Mesenchymal stem cell (in vitro differentiated cells and primary cell): ENCODE measurements at regions not wholly inside any gene's neighbourhood (a gene's known extent, or its start where the extent isn't known, plus 50 kb on each side); places are given as distances from the start of the nearest gene placed in this dataset.
"Not testable (repeated sequence)": the region's sequence is repeated elsewhere in the genome, so short reads cannot be mapped to it uniquely, and the experiment has no call there.

Source experiments
- DNase-seq: peaks from one replicate; pipeline ENCODE4 v3.0.0-alpha.2; 2013
- H2AFZ ChIP-seq: one replicate; pipeline ENCODE4 v1.6.1; 2013; ENCODE audit warnings: low read depth, mild to moderate bottlenecking, control low read depth, inconsistent platforms, low read length, moderate library complexity
- H2AK5ac ChIP-seq: 2 replicates; pipeline ENCODE4 v1.6.1; 2013; ENCODE audit warnings: low read length, moderate library complexity, mild to moderate bottlenecking, inconsistent platforms; ENCODE audit not compliant: severe bottlenecking
- H2BK120ac ChIP-seq: one replicate; pipeline ENCODE4 v1.6.1; 2013; ENCODE audit warnings: low read depth, mild to moderate bottlenecking, inconsistent platforms, low read length, moderate library complexity
- H2BK12ac ChIP-seq, 2 experiments: one replicate each; pipeline ENCODE4 v1.6.1; 2013; ENCODE audit warnings: inconsistent platforms in 2 of 2, low read length in 2 of 2, mild to moderate bottlenecking in 2 of 2, moderate library complexity in 2 of 2, control low read depth in 1 of 2
- H2BK15ac ChIP-seq: one replicate; pipeline ENCODE4 v1.6.1; 2013; ENCODE audit warnings: mild to moderate bottlenecking, low read depth, inconsistent platforms; ENCODE audit not compliant: poor library complexity, severe bottlenecking
- H2BK5ac ChIP-seq: 2 replicates; pipeline ENCODE4 v1.6.1; 2013; ENCODE audit warnings: low read depth, mild to moderate bottlenecking, low read length, control low read depth, inconsistent platforms; ENCODE audit not compliant: poor library complexity, severe bottlenecking
- H3K14ac ChIP-seq, 2 experiments: one replicate each; pipeline ENCODE4 v1.6.1; 2013; ENCODE audit warnings: inconsistent platforms in 2 of 2, low read length in 2 of 2, control low read depth in 1 of 2, mild to moderate bottlenecking in 1 of 2, moderate library complexity in 1 of 2
- H3K18ac ChIP-seq, 2 experiments: one replicate each; pipeline ENCODE4 v1.6.1; 2013; ENCODE audit warnings: inconsistent platforms in 2 of 2, low read length in 2 of 2, control low read depth in 1 of 2, low read depth in 1 of 2, mild to moderate bottlenecking in 1 of 2
- H3K23ac ChIP-seq, 2 experiments: one replicate each; pipeline ENCODE4 v1.6.1; 2013; ENCODE audit warnings: inconsistent platforms in 2 of 2, low read length in 2 of 2, mild to moderate bottlenecking in 2 of 2, moderate library complexity in 2 of 2, control low read depth in 1 of 2
- H3K27ac ChIP-seq: 2 replicates; pipeline ENCODE4 v1.5.1; 2013; ENCODE audit warnings: mild to moderate bottlenecking, moderate library complexity, low read length, control low read depth, inconsistent platforms; ENCODE audit not compliant: poor library complexity, severe bottlenecking
- H3K27me3 ChIP-seq, 2 experiments: 2 replicates each; pipeline versions ENCODE4 v1.6.1 to v1.7.0; 2013; ENCODE audit warnings: low read length in 2 of 2, mild to moderate bottlenecking in 2 of 2, moderate library complexity in 2 of 2, control low read depth in 1 of 2, inconsistent platforms in 1 of 2; ENCODE audit not compliant: control insufficient read depth in 1 of 2, insufficient read depth in 1 of 2
- H3K36me3 ChIP-seq, 2 experiments: 2 replicates each; pipeline versions ENCODE4 v1.6.1 to v1.7.0; 2013; ENCODE audit warnings: low read length in 2 of 2, control low read depth in 1 of 2, inconsistent platforms in 1 of 2, low read depth in 1 of 2, mild to moderate bottlenecking in 1 of 2; ENCODE audit not compliant: insufficient read depth in 2 of 2, control insufficient read depth in 1 of 2
- H3K4ac ChIP-seq, 2 experiments: one replicate each; pipeline ENCODE4 v1.6.1; 2013; ENCODE audit warnings: inconsistent platforms in 2 of 2, low read length in 2 of 2, mild to moderate bottlenecking in 2 of 2, moderate library complexity in 2 of 2, control low read depth in 1 of 2, low read depth in 1 of 2
- H3K4me1 ChIP-seq: 2 replicates; pipeline ENCODE4 v1.6.1; 2013; ENCODE audit warnings: low read depth, low read length, control low read depth; ENCODE audit not compliant: control insufficient read depth, insufficient read depth
- H3K4me2 ChIP-seq: 2 replicates; pipeline ENCODE4 v1.6.1; 2013; ENCODE audit warnings: low read length, mild to moderate bottlenecking, inconsistent platforms; ENCODE audit not compliant: poor library complexity, severe bottlenecking
- H3K4me3 ChIP-seq, 2 experiments: 2 replicates each; pipeline versions ENCODE4 v1.5.1 to v1.7.0; 2013; ENCODE audit warnings: low read length in 2 of 2, mild to moderate bottlenecking in 2 of 2, control low read depth in 1 of 2, low read depth in 1 of 2; ENCODE audit not compliant: insufficient read depth in 1 of 2
- H3K79me1 ChIP-seq: replicated peaks from 2 replicates; pipeline ENCODE4 v1.6.1; 2013; ENCODE audit warnings: mild to moderate bottlenecking, control low read depth, low read length, inconsistent platforms; ENCODE audit not compliant: poor library complexity, severe bottlenecking
- H3K9ac ChIP-seq: 2 replicates; pipeline ENCODE4 v1.7.0; 2013; ENCODE audit warnings: mild to moderate bottlenecking, low read length, moderate library complexity
- H3K9me3 ChIP-seq: 2 replicates; pipeline ENCODE4 v1.7.0; 2013; ENCODE audit warnings: mild to moderate bottlenecking, low read length; ENCODE audit not compliant: control insufficient read depth
- H4K8ac ChIP-seq: one replicate; pipeline ENCODE4 v1.6.1; 2013; ENCODE audit warnings: inconsistent platforms, mild to moderate bottlenecking, low read length, moderate library complexity
- H4K91ac ChIP-seq: one replicate; pipeline ENCODE4 v1.6.1; 2013; ENCODE audit warnings: mild to moderate bottlenecking, low read length, inconsistent platforms
- WGBS: methylation state at CpG from one replicate; pipeline ENCODE4 v1.1.7; 2013; ENCODE audit warnings: mixed read lengths; 5-methylcytosine and 5-hydroxymethylcytosine counted together

- Histone ChIP-seq H2BK12ac (no peak overlapping the region), H2BK5ac (no peak overlapping the region), H2AFZ (no peak overlapping the region), H3K23ac (no peak overlapping the region), H2BK120ac (no peak overlapping the region), H3K27ac (no peak overlapping the region), H3K4ac (no peak overlapping the region), H3K79me1 (no peaks in the 10 kb centered on the region), H2BK15ac (no peak overlapping the region), H4K8ac (no peak overlapping the region), H4K91ac (no peak overlapping the region), H3K9me3 (no peaks in the 10 kb centered on the region), H2AK5ac (no peak overlapping the region), H3K9ac (no peak overlapping the region), H3K4me2 (no peak overlapping the region), H3K4me3 (no peak overlapping the region), H3K14ac (no peak overlapping the region), H3K4me1 (no peaks in the 10 kb centered on the region), H3K18ac (no peak overlapping the region), H3K27me3 (no peaks in the 10 kb centered on the region), H3K36me3 (no peaks in the 10 kb centered on the region)
- DNase-seq = no peak
- WGBS = 89% methylated on average over 2 of the region's 2 CpGs
Measured at GRCh38 chr5:126143622-126144021, 279.6 kb upstream of the GRAMD2B start.

GRCh38 chr5:126150319-126150718 is 272.9 kb upstream of the GRAMD2B start:
- not testable (repeated sequence) for DNase-seq, H3K9me3 ChIP-seq, H3K27ac ChIP-seq, H4K91ac ChIP-seq, H3K79me1 ChIP-seq, H2AFZ ChIP-seq, H2BK5ac ChIP-seq, H3K14ac ChIP-seq, H2BK12ac ChIP-seq, H2BK15ac ChIP-seq, H3K23ac ChIP-seq, H3K4me2 ChIP-seq, H3K27me3 ChIP-seq, H3K36me3 ChIP-seq, H2AK5ac ChIP-seq, H3K4me1 ChIP-seq, H4K8ac ChIP-seq, H3K4ac ChIP-seq, H3K4me3 ChIP-seq, H3K18ac ChIP-seq, H2BK120ac ChIP-seq, H3K9ac ChIP-seq
- 100% methylated on average over 2 of the region's 3 CpGs for WGBS

DNA sequence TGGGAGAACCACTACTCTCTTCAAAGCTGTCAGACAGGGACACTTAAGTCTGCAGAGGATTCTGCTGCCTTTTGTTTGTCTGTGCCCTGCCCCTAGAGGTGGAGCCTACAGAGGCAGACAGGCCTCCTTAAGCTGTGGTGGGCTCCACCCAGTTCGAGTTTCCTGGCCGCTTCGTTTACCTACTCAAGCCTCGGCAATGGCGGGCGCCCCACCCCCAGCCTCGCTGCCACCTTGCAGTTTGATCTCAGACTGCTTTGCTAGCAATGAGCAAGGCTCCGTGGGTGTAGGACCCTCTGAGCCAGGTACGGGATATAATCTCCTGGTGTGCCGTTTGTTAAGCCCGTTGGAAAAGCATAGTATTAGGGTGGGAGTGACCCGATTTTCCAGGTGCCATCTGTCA is 267.9 kb upstream of the GRAMD2B start:
- H3K79me1 ChIP-seq, H3K9ac ChIP-seq, H3K4ac ChIP-seq, H3K14ac ChIP-seq, H2BK5ac ChIP-seq, H3K23ac ChIP-seq, H2BK120ac ChIP-seq, H3K4me1 ChIP-seq, H3K9me3 ChIP-seq, H3K4me3 ChIP-seq, H3K4me2 ChIP-seq, H2AK5ac ChIP-seq, H3K27ac ChIP-seq, H2BK12ac ChIP-seq, H4K8ac ChIP-seq, H2AFZ ChIP-seq, DNase-seq, H3K27me3 ChIP-seq, H3K36me3 ChIP-seq, H4K91ac ChIP-seq, H2BK15ac ChIP-seq, H3K18ac ChIP-seq: not testable (repeated sequence)
- WGBS = 94% methylated on average over 12 of the region's 12 CpGs

GRCh38 chr5:126166368-126166767 is 256.8 kb upstream of the GRAMD2B start:
- WGBS = no CpG with 5 or more reads among the region's 1 CpG
- no peaks in the 10 kb centered on the region for H3K4me1 ChIP-seq

More at GRCh38 chr5:126166368-126166767, 256.8 kb upstream of the GRAMD2B start:
- Histone ChIP-seq H4K8ac (no peak overlapping the region), H3K9ac (no peak overlapping the region), H3K4ac (no peak overlapping the region), H2BK120ac (no peak overlapping the region), H2BK5ac (no peak overlapping the region), H2AK5ac (no peak overlapping the region), H3K79me1 (no peaks in the 10 kb centered on the region), H2AFZ (no peak overlapping the region), H2BK15ac (no peak overlapping the region), H3K14ac (no peak overlapping the region), H3K4me2 (no peak overlapping the region), H3K27me3 (no peaks in the 10 kb centered on the region), H4K91ac (no peak overlapping the region), H2BK12ac (no peak overlapping the region), H3K27ac (no peak overlapping the region), H3K18ac (no peak overlapping the region), H3K23ac (no peak overlapping the region), H3K36me3 (no peaks in the 10 kb centered on the region), H3K9me3 (peaks cover 38% of the 10 kb centered on the region), H3K4me3 (no peak overlapping the region)
- no peak for DNase-seq
